Fibroblast of upper back skin (primary cell): ENCODE measurements at regions not wholly inside any gene's neighbourhood (a gene's known extent, or its start where the extent isn't known, plus 50 kb on each side); places are given as distances from the start of the nearest gene placed in this dataset.
"Not testable (repeated sequence)": the region's sequence is repeated elsewhere in the genome, so short reads cannot be mapped to it uniquely, and the experiment has no call there.

Experiments
- DNase-seq: peaks from one replicate; pipeline ENCODE4 v3.0.0-alpha.2; 2013

DNA sequence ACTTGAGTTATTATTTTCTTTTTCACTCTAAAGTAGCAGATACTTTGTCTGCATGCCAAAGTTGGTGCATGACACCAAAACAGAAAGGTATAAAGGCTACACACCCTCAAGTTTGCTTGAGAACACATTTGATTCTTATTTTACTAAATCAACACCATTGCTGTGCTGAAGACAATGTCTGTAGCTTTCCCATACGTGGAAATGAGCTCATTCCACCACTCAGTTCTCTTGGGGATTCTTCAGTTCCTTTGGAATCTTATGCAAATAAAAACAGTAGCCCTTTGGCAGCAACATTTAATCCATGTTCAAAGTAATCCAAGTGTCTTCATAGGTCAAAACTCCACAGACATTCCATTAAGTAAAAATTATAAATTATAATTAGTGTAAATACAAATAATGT is 264.9 kb downstream of the TLE1 start:
- DNase-seq: peak; percentile 54

DNA sequence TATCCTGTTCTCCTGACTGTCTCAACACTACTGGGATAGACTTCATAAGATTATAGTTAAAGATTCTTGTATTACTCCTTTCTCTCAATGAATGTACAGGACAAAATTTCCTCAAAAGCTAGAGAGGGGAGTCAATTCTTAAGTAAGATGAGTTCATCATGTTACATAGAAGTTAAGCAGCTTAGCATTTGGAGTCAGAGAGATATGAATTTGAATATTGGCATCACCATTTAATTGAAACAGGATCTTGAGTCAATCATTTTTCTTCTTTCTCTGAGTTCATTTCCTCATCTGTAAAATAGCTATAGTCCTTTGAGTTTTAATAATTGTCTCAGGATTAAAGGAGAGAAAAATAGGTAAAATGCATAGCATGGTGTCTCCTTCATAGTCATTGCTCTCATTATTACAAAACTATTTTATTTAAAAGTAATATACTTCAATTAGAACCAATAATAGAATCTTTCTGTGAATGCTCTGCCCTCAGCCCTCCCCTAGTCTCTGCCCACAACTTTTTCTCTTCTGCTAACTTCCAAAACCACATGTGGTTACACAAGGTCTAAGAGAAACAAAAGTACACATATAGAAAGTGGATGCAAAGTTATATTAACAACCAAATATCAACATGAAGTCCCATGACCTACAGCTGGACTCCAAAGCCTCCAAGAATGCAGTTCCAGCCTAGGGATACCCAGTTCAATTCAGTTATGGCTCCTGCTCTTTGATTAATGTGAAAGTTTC is 265.6 kb downstream of the TLE1 start:
- DNase-seq: no peak

DNA sequence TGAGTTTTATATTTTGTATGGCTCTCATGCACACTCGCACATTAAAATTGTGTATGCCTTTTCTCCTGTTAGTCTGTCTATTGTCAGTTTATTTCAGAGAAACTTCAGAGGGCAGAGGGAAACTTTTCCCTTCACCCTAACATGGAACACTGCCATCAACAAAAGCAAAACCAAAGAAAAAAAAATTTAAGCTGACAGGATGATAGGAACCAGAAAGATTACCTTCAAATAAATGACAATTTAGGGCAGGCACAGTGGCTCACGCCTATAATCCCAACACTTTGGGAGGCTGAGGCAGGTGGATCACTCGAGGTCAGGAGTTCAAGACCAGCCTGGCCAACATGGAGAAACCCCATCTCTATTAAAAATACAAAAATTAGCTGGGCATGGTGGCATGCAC is 268.3 kb downstream of the TLE1 start:
- DNase-seq: not testable (repeated sequence)

DNA sequence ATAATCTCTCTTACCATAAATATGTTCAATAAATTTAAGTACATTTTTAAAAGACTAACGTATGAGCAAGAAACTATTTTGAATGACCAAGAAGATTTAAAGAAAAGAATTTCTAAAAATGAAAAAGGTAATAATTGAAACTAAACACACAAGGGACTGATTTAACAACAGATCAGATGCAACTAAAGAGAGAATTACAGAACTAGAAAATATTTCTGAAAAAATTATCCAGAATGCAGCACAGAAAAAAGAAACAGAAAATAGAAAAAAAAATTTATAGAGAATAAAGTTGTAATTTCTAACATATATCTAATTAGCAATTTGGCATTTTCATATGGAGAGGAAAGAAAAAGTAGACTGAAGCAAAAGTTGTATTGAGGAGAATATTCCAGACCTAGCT is 269.3 kb downstream of the TLE1 start:
- DNase-seq: no peak

DNA sequence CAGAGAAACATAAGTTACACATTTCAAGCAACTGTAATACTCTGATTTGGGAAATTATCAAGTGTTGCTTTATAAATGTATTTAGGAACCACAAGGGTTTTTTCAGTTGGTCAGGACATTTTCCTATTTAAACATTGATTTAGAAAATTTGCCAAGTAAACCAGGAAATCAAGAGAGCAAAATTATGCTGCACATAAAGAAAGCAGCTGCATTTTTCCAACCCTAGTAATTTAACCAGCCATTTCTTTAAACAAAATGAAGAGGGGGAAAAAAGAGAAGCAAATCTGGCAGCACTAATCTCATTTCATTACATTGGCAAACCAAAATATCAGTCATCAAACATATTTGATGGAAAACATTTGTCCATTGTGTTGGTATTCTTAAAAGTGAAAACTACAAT is 271.4 kb downstream of the TLE1 start:
- no peak for DNase-seq

DNA sequence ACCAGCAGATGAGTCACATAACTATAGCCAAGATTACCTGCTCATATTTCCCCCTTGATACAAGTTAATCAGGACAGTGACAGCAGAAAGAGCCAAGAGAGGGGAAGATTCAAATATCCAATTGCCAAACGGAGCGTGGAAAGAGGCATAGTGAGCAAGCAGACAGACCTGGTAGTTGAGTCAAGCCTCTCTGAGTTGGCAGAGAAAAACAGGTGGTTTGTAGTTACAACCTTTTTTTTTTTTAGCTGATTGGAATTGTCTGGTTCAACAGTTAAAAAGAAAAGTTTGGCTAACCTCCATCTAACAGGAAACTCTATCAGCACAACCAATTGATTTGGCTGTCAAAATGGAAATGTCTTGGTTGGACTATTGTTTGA is 272.1 kb downstream of the TLE1 start:
- DNase-seq: no peak

DNA sequence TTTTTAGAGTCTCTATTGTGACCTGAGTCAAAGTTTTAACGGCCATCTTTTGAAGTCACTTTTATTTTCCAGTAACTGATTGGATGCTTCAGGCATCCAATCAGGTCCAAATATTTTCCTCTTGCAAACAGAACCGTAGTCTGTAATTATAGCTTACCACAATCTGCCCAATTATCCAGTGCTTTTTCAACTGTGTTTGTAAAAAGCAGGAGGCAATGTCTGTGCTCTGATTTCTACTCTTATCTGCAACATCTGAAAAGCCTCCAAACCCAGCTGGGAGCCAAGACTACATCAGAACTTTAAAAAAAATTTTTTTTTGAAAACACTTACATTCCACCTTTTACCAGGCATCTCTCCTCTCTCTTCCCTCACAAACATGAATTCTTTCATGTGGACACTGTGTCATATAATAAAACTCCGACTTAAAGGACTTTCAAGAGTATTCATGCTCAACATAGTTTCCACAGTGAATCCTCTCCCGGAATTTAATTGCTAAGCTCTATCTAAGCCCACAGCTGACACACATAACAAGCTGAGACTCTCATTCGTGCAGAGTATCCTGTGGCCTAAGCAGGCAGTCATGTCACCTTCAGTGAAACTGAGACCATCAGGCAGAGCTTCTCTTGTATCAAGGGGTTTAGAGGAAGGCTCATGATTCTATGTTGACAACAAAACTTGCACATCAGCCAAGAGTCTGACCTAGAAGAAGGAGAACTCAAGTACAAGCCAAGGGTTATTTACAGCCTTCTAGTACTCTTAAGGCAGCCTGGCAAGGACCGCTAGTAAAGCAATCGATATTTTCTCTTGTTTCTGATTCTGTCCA is 272.7 kb downstream of the TLE1 start:
- DNase-seq: peak; percentile 75

DNA sequence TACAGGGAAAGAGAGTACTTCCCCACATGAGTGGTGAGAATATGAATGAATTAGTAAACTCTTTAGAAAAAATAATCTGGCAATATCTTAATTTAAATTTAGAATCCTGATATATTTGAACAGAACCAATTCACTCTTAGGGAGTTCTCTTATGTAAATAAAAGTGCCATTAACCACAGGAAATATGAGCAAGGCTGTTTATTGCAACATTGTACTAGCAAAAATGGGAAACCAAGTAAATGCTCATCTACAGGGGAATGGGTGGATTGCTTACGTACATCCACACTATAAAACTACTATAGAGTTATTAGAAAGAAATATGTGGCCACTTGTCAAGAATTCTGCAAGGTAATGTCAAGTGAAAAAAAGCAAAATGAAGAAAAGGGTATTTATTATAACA is 274.5 kb downstream of the TLE1 start:
- DNase-seq: no peak

DNA sequence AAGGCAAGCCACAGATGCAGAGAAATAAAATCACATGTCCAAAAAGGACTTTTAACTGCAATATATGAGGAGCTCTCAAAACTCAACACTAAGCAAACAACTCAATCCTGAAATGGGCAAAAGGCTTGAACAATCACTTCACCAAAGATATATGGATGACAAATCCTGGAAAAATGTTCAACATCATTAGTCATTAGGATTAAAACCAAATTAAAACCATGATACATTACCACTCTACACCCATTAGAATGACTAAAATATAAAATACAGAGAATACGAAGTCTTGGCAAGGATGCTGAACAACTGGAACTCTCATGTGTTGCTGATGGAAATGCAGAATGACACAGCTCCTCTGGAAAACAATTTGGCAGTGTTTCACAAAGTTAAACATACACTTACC is 277.4 kb downstream of the TLE1 start:
- peak; percentile 91 for DNase-seq

DNA sequence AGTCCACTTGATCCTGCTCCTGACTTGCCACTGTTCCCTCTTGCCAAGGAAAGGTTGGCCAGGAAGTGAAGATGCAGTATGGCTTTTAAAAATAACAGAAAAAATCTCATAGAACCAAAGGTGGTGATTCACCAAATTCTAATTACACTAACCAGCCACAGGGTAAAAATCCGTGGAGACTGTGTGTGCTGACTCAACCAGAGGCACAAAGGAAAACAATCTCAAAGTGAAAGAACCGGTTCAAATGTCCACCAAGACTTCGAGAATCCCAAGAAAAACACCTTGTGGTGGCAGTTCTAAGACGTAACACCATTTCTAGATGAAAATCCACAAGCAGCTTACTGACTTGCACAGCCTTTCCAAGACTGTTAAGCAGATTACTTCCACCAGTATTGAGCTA is 279.1 kb downstream of the TLE1 start:
- peak; percentile 81 for DNase-seq

DNA sequence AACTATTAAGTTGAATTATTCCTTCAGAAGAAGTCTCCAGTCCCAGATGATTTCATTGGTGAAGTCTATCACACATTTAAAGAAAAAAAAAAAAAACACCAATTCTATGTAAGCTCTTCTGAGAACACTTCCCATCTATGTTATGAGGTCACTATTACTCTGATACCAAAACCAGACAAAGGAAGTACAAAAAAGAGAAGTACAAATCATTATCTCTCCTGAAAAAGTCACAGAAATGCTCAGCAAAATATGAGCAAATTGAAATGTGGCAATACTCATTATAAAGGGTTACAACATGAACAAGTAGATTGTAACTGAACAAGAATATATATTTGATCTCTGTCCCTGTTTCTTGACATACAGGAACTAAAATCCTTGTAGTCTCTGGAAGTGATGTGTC is 280.4 kb downstream of the TLE1 start:
- no peak for DNase-seq

DNA sequence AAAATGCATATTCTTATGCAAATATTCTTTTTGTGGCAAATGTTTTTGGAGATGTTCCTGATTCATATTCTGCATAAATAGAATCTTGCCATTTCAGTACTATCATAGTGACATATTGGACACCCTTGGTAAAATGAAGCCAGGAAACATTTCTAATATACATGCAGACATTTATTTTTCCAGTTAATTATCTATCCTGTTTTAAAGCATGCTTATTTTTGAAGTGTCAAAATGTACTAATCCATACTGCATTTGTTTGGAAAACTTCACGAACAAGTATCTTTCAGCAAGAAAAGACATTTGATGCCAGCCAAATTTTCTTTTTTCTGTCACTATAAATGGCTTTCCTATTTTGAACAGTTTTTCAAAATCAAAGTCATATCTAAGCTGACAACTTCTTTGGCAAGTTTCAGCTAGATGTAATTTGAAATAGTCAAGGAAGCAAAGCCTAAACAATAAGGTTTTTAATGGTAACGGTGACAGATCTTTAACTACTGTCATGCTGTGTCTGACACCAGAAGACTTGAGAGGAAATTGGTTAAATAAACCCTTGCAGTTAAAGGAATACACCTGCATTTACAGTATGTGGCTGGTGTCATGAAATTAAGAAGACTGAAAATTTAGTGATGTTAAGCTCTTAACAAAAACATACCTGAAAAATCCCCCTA is 284.3 kb downstream of the TLE1 start:
- DNase-seq: no peak

DNA sequence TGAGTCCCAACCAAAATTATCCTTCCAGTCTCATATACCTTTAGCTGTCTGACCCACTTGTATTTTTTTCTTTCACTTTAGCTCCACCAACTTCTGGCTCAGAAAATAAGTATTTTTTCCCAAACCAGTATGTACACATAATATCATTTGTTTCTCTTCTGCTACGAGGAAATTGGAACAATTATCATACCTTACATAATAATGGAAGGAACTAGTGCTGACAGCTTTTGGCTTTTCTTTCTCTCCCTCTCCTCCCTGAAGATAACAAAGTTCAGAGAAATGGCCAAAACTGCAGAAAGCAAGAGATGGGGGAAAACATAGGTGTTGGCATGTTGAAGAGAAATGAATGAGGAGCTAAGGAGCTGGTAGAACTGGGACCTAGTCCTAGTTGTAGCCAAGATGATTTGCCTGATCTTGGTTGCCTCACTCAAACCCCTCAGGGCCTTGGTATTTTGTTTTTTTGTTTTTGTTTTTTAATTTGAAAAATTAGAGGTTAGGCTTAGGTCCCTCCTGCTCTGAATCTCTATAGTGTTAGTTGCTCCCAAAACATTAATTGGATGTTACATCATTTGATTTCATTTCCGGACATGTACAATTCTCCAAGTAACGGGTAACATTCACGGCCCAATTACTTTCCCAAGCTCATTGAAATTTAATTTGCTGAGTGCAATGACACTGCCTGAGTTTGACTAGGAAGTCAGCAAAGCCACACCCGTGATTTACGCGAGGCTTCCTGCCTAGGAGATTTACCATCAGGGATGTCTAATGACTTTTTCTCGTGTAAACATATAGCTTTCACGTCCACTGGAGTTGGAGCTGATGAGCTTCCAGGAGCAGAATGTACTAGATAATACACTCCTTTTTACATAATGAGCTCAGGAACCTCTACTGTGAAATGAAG is 291.6 kb downstream of the TLE1 start:
- no peak for DNase-seq

DNA sequence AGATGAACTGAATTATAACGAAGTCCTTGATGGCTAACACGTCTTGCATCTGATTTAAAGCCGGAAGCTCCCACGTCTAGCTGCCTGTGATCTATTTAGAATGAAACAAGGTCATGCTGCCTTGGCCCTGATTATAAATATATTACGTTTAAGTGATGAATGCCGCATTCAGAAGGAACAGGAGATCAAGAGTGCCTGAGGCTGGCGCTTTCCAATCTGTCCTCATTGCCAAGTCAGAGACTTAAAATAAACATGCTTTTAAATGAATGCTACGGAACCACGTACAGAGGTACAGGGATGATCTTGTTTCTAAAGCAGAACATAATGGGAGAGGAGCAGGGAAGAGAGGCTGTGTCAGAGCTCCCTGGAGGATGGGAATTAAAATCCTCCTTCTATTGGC is 292.8 kb downstream of the TLE1 start:
- DNase-seq: no peak

DNA sequence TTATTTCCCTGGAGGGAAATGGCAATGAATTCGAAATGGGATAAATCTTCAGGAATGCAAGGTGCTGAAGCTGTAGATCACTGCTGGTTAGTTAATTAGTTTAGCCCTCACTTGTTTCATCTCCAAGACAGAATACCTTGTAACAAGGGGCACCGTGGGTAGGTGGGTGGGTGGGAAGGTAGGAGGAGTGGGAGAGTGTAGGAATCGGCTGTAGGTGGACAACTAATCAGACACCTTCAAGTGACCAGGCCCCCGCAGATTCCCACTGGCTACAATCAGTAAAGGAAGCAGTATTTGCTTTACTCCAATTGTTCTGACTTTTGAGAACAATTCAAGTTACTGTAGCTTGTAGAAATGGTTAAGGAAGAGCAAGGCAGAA is 293.7 kb downstream of the TLE1 start:
- no peak for DNase-seq

DNA sequence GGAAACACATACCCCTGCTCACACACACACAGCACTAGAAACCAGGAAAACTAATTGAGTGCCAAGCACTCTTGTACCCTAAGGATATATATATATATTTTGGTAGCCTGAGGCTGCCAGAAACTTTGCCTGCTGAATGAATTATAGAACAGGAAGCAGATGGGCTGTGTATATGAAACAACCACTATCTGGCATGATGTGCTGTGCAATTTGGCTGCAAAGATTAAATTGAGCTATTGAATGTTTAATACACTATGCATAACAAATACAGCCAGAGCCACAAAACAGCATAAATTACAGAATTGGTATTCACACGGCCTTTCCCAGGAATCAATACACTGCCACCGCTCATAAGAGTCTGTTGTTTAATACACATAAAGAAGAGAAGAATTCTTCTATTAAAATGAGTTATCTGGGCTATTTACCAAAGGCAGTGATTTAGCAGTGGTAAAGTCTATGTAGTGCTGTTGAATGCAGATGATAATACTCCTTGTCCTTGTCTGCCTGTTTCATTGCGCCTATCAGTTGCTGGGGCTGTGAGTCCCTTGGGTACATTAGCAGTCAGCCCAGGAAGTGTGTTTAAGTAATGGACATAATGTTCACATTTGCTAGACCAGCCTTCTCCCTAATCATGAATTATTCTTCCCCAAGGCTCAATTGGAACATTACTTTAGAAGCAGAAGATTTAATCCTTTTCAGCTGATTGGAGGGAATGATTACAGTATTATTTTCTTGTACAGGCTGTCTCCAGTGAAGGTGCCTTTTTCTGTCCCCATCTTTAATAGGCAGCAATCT is 294.3 kb downstream of the TLE1 start:
- DNase-seq: no peak

DNA sequence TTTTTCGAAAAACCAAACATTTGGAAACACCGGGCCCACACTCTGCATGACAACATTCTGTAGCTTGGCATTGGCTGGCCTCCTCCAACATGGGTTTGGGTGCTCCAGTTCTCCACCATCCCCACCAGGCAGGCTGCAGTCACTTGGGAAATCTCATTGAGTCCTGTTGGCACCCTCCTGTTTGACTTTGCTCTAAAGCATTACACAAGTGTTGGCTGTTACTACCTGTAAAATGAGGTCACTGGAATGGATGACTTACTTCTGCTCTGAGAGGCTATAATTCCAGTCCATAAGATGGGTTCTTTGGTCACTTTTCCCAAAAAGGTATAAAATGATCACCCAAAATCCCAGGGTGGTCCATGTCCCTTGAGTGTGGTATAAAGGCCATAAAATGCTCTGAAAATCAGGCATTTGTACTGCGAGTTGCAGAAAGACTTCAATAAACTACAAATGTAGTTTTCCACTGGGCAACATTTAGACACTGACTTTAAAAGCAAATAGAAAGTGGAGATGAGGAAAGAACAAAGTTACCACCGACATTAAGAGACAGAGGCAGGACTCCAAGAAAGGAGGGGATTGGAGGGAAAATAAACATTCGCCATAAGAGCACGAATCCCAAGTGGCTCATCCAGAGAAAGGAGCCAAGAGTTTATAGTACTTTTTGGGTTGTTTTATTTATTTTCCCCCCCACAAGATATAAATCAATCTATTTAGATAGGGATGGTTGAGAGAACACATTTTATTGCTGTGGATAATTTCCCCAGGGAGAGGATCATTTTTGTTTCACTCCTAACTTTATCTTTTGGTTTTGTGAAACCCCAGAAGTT is 295.1 kb downstream of the TLE1 start:
- peak; percentile 45 for DNase-seq

DNA sequence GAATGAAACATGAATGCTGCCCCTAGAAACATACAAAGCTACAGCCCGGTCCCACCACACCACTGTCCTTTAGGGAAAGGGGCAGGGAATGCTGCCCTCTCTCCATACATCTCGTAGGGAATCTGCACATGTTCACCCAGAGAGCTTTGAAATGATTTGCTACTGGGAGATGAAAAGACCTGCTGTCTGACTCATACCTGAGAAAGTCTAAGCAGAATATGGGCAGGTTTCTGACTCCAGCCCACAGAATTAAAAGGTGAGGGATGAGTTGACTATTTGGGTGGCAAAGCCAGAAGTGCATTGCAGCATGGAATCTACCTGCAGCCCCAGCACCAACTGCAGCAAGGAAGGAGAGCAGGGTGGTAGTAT is 297.9 kb downstream of the TLE1 start:
- no peak for DNase-seq

DNA sequence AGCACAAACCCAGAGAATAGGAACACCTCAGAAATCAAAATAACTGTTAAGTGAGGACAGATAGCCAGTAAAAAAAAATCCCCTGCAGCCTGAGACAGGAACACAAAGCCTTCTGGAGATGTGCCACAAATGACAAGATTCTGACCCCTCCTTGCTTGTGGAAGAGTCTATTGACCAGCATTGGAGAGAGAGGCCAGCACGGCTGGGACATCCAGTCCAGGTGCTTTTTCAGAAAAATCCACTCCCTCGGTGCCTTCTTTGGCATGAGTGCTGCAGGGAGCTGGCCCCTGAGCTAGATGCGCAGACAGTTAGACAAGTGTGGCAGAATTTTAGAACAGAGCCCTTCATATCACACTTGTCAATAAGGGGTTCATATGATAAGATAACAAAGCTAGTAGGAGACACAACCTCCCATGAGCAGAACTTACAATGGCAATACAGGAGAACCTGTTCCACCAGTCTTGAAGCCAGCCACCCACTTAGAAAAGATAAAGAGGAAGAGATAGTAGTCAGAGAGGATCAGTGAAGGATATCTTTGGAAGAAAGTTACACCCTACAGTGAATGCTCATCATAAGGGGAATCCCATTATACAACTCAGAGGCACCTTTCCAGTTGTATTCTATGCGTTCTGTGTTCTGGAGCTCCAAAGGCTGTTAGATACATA is 298.4 kb downstream of the TLE1 start:
- DNase-seq: no peak

DNA sequence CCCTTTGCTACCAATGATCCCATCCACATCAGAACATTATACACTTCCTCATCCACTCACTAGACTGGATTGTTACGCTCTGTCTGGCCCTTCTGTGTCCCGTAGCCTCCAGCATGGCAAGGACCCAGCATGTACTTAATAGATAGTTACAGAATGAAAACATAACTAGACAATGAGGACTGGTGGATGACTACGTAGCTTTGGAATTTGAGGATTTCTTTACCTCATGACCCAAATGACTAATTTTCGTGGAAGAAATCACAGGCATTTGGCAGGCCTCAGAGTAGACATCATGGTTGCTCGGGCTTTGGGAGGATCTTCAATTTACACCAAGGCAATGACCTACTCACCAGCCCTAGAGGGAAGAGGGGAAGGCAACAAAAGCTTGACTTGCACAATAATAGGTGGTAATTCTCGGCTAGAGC is 299.8 kb downstream of the TLE1 start:
- DNase-seq: peak; percentile 100

DNA sequence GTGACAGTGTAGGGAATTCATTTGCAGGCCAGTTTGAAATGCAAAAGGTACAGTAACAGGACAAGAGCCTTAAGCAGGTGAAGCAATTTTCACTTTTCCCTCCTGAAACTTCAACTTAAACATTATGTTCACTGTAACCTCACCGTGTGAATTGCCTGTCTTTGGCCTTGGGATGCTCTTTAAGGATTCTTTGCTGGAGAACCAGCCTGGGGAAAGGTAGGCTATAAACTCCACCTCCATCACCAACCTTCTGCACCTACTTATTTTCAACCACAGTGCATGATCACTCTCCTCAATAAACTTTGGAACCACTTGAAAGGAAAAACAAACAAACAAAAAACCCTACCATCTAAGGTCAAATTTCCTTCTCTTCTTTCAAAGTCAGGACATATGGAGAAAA is 300.5 kb downstream of the TLE1 start:
- no peak for DNase-seq
